GM19463 (cell line): ENCODE measurements at regions not wholly inside any gene's neighbourhood (a gene's known extent, or its start where the extent isn't known, plus 50 kb on each side); places are given as distances from the start of the nearest gene placed in this dataset.

Experiments
- ATAC-seq: cut with Tn5 transposase; IDR thresholded peaks from one replicate; pipeline ENCODE4 v1.9.1; 2021; ENCODE audit warnings: mild to moderate bottlenecking, moderate library complexity; ENCODE audit not compliant: unreplicated experiment

GRCh38 chr5:174189654-174190541 lies 144.4 kb downstream of the NSG2 start:
- no peak for ATAC-seq

GRCh38 chr5:174191076-174191475 lies 145.6 kb downstream of the NSG2 start:
- no peak for ATAC-seq

GRCh38 chr5:174191850-174192655 lies 146.5 kb downstream of the NSG2 start:
- no peak for ATAC-seq

GRCh38 chr5:174192901-174193300 lies 147.4 kb downstream of the NSG2 start:
- no peak for ATAC-seq

- ATAC-seq: no peak
These were observed 150.0 kb downstream of the NSG2 start for GRCh38 chr5:174195517-174195916.

DNA sequence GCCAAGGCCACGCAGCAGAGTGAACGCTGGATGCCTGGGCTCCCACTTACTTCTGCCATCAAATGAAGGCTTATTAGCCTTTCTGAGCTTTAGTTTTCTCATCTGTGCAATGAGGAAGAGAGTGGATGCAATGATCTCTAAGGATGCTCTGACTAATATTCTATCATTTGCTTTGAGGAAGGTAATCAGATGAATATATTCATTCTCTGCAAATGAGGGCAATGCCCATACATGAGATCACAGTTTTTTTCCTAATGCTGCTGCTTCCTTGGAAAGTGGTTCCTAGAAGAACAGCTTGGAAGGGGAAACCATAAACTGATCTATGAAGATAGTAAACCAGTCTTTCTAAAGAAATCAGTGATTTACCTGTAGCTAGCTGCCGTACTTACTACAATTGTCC lies 152.4 kb downstream of the NSG2 start:
- ATAC-seq: no peak

DNA sequence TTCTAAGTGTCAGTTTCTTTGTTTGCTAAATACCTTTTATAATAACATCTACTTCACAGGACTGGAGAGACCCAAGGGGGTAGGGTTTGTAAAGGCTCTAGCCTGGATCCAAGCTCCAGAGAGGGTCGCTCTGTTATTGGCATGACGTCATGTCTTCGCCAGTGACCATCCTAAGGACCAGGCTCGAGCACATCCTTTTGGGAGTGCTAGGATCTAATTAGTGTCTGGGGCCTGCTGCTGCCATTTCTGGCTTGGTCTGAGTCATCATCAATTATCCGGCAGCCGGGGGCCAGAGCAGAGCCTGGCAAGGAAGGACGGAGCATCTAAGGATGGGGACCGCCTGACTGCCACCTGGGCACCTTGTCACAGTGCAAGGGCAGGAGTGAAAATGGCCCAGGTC lies 153.0 kb downstream of the NSG2 start:
- no peak for ATAC-seq

DNA sequence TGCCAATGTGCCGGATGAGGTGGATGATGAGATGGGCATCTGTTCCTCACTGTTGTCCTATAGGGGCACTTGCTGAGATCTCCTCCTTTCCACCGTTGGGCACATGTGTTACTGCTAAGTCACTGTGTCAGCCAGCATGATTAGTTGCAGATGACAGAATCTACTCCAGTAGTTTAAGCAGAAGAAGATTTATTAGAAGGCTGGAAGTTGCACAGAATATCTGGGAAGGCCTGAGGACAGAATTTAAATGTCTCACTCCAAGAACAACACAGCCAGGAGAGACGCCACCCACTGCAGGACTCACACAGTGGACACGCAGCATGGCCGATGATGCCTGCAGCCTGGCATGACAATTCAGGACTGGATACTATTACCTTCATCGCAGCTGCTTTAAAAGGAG lies 157.5 kb downstream of the NSG2 start:
- no peak for ATAC-seq

- no peak for ATAC-seq
These were observed 159.2 kb downstream of the NSG2 start for GRCh38 chr5:174204535-174205313.

GRCh38 chr5:174205939-174206338 lies 160.4 kb downstream of the NSG2 start:
- no peak for ATAC-seq

DNA sequence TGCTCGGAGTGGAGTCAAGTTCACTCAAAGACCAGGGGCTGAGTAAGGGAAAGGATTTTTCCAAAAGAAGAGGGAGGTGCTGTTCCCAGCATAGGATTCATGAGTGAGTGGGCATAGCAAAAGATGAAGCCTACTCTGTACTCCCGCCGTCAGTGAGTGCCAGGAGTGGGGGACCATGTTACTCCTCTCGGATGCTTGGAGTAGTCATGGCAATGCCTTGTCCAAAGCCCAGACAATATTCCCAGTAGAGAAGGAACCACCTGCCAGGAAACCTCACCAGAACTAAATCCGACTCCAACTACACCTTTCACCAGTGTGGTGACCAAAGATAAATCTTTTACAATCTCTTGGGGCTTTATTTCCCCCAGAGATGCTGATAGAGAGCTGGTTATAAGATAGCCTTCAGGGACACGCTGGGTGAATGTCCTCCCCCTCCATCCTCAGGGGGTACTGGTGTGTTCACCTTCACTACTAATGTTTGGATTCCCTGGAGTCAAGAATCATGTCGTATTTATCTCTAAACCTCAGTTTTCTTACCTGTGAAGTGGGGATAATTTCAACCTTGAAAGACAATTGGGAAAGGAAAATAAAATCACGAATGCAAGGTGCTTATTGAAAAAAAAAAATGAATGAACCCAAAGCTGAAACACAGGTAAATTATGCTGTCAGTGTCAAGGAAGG lies 165.2 kb downstream of the NSG2 start:
- ATAC-seq: no peak

DNA sequence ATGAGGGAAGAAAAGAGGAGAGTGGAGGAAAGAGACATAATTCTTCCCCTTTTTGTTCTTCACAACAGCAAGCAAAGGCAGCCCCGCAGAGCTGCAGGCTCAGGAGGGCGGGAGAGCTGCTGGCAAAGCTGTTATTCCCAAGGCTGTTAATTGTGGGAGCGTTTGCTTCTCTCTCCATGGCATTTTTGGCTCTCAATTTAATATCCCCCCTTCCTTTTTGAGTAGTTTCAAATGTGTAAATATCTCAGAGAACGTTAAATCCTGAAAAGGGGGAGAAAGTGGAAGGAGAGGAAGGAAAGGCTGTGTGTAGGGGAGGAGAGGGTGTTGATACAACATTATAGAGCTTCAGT lies 165.7 kb downstream of the NSG2 start:
- no peak for ATAC-seq

DNA sequence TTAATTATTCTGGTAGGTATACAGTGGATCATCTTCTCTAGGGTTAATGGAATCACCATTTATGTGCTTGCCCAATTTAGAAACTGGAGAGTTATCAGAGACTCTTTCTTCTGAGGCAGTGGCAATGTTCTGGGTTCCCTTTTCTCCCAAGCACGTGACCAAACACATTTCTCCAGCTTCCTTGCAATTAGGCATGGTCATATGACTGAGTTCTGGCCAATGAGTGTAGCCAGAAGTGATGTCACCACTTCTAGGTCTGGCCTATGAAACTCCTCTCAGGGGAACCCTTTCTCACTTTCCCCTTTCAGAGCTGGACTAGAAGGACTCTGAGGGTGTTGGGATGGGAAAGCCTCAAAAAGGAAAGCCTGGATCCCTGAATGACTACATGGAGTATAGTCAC lies 172.0 kb downstream of the NSG2 start:
- no peak for ATAC-seq

- ATAC-seq: no peak
These were observed 172.7 kb downstream of the NSG2 start for GRCh38 chr5:174218162-174218561.

DNA sequence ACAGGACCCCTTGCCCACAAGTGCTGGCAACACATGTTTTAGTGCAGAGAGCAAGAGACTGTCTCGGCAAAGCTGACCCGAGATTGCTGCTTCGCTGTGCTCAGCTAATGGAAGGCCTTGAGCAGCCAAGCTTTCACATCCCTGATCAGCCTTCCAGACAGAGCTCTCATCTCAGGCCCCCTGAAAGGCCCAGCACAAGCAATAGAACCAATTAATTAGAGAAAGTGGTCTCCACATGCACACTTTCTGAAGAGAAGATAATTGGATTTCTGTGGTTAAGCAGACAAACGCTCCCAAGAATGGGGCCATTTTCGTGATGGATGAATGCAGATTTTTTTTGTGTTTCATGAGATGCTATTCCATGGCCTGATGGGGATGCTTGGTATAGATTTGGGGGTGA lies 174.9 kb downstream of the NSG2 start:
- no peak for ATAC-seq

DNA sequence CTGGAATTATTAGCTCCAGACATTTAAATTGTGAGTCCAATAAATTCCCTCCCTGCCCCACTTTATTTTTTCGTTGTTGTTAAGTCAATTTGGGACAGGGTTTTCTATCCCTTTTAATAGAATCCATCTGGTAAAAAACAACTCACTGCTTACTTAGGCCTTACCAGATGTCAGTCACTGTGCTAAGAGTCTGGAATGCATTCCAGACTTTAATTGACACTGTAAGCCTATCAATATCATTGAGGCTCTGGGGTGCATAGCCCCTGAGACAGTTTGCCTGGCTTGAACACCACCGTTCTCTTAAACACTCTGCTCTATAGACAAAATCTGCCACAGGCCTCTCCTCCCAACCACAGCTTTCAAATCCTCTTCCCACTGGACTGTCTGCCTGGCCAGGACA lies 175.9 kb downstream of the NSG2 start:
- ATAC-seq: no peak

DNA sequence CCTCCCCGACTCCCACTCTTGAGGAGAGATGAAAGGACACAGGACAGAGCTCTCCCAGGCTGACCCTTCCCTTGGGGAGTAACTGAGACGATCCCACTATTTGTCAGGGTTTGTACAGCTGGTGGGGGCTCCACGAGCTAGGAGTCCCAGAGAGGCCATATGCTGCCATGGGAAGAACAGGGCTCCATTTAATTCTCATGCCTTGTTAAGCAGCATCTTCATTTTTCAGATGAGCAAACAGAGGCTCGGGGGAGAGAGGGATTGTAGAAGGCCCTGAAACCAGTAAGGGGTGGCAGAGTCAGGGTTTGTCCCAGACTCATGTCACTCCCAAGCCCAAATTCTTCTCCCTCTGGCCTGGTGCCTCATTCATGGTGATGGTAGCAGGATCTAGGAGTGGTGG lies 176.4 kb downstream of the NSG2 start:
- ATAC-seq: no peak

DNA sequence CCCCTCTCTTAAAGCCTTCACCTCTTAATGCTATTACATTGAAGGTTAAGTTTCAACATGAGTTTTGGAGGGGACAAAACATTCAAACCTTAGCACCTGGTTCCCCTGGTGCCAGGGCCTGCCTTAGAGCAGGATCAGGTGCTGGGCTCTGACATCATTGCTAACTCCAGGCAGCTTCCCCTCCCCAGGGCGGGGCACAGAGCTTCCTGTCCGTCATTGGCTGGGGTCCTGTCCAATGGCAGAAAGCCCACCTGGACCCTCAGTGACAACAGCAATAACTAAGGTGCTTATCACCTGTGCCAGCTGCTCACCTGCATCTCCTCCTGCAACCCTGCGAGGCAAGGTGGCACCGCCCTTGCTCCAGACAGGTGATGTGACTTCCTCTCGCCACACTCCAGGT lies 177.4 kb downstream of the NSG2 start:
- ATAC-seq: no peak

- ATAC-seq: no peak
These were observed 177.8 kb downstream of the NSG2 start for GRCh38 chr5:174223355-174223754.

GRCh38 chr5:174229068-174229467 lies 183.6 kb downstream of the NSG2 start:
- ATAC-seq: no peak
